LNCAP (cell line): ENCODE measurements at regions not wholly inside any gene's neighbourhood (a gene's known extent, or its start where the extent isn't known, plus 50 kb on each side); places are given as distances from the start of the nearest gene placed in this dataset.

Experiments
- TF ChIP-seq, protein P1 (sequence below): fragments of 450-650 bp; IDR thresholded peaks from 2 replicates; pipeline ENCODE4 v1.5.1; 2017; ENCODE audit warnings: mild to moderate bottlenecking

GRCh38 chr11:114883472-114883871 lies 205.1 kb downstream of the NXPE2 start:
- TF ChIP-seq, protein P1, sequence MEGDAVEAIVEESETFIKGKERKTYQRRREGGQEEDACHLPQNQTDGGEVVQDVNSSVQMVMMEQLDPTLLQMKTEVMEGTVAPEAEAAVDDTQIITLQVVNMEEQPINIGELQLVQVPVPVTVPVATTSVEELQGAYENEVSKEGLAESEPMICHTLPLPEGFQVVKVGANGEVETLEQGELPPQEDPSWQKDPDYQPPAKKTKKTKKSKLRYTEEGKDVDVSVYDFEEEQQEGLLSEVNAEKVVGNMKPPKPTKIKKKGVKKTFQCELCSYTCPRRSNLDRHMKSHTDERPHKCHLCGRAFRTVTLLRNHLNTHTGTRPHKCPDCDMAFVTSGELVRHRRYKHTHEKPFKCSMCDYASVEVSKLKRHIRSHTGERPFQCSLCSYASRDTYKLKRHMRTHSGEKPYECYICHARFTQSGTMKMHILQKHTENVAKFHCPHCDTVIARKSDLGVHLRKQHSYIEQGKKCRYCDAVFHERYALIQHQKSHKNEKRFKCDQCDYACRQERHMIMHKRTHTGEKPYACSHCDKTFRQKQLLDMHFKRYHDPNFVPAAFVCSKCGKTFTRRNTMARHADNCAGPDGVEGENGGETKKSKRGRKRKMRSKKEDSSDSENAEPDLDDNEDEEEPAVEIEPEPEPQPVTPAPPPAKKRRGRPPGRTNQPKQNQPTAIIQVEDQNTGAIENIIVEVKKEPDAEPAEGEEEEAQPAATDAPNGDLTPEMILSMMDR, result no peak

DNA sequence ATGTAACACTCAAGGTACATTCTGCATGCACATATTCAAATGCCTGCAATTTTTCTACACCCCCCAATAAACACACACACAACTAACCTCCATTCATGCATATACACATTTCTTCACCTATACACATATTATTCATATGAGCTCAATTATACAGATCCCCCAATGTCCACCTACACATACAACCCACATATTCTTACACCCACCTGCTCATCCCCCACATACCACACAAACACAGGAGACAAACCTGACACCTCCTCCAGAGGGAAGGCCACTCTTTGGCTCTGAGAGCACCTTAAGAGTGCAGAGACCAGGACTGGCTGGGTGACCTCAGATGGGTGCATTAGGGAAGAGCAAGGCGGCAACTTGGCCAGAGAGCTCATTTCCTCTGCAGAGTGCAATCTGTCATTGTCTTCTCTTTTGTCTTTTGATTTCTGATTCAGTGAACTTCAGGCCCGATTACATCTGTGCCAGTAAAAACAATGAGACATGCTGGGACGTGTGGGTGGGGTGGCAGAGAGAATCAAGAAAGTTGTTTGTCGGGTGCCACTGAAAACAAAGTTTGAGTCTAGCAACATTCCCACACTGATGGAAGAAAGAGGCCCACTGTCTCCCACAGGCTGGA lies 208.4 kb downstream of the NXPE2 start:
- TF ChIP-seq, protein P1, result no peak

- TF ChIP-seq, protein P1, result no peak
Measured at GRCh38 chr11:114889594-114890011, 211.3 kb downstream of the NXPE2 start.

- TF ChIP-seq, protein P1, result no peak
Measured at GRCh38 chr11:114890038-114890437, 211.7 kb downstream of the NXPE2 start.

DNA sequence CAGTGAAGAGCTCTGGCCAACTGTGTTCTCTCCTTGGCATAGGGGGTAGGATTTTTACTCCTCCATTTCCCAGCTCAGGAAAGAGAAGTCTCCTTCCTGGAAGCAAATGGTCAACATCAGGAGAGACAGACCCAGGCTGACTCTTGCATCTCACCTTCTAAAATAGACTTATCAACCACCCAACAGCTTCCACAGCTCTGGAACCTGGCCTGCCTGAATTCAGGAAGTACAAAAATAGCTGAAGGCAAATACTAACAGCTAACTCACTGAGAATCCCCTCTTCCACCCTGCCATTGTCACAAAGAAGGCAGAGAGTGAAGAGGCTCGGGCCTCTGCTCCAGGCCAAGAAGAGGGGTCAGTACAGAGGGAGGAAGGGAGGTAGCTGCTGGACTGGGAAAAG lies 213.6 kb downstream of the NXPE2 start:
- TF ChIP-seq, protein P1, result no peak

DNA sequence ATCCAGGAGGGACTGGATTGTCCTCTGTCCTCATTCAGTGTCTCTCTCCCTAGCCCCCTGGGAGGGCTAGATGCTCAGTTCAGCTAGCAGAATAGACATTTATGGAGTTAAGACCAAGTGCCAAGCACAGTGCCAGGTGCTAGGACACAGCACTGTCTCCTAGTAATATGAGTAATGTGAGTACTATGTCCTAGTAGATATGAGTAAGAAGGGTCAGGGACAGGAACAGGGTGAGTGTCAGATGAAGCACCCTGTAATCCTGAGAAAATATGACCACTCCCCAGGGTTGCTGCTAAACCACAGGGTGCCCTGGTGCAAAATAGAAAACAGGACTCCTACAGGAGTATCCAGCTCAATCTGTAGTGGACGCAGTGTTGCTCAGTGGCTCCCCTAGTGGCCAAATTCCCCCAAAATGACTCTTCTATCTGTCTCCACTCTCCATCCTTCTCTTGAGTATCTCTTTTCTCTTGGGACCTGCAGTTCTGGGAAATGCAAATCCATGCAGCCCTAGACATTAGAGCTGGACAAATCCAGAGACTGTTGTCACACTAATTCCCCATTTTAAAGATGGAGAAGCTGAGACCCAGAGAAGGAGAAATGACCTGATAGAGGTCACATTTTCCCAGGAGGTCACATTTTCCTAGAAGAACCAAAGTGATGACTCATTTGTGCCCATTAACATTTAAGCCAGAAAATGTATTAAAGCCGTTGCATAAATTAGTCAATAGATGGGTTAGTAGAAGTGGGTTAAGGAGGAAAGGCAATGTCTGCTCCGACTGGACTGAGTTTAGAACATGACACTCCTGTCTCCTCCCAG lies 214.3 kb downstream of the NXPE2 start:
- TF ChIP-seq, protein P1, result peak; percentile 67

GRCh38 chr11:114893329-114893728 lies 215.0 kb downstream of the NXPE2 start:
- TF ChIP-seq, protein P1, result no peak
